ENCODE measurements at regions not wholly inside any gene's neighbourhood (a gene's known extent, or its start where the extent isn't known, plus 50 kb on each side); places are given as distances from the start of the nearest gene placed in this dataset.

DNA sequence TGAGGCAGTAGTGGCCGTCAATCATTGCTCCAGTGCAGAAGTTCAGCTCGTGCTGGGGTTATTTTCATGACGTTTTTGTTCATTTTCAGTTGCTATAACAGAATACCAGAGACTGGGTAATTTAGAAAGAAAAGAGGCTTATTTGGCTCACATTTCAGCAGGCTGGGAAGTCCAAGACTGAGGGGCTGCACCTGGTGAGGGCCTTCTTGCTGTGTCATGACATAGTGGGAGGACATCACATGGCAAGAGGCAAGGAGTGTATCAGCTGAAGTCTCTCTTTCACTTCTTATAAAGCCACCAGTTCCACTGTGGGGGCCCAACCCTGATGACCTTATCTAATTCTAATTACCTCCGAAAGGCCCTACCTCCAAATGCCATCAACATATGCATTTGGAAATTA lies 58.0 kb upstream of the DPP10 start:
- Histone ChIP-seq H3K4me1 (no peaks in the 10 kb centered on the region), H3K27me3 (no peaks in the 10 kb centered on the region), H3K9me3 (no peaks in the 10 kb centered on the region), H3K4me3 (no peak overlapping the region), H3K36me3 (no peaks in the 10 kb centered on the region), H3K9ac (ENCODE audit: low read depth in 2 of 2, low read length in 2 of 2) (no peak overlapping the region), H3K27ac (no peak overlapping the region)
- DNase-seq: no peak
- TF ChIP-seq CTCF (IDR thresholded peaks at IDR 0.05): no peak
- intact Hi-C loops (cut with DNase I): no loop called here

- Histone ChIP-seq H3K27ac (no peak overlapping the region), H3K9ac (ENCODE audit: low read depth in 2 of 2, low read length in 2 of 2) (no peak overlapping the region), H3K27me3 (no peaks in the 10 kb centered on the region), H3K4me1 (no peaks in the 10 kb centered on the region), H3K4me3 (no peak overlapping the region), H3K36me3 (no peaks in the 10 kb centered on the region), H3K9me3 (no peaks in the 10 kb centered on the region)
- no peak for TF ChIP-seq CTCF (IDR thresholded peaks at IDR 0.05)
- DNase-seq: no peak
- intact Hi-C loops (cut with DNase I): no loop called here
Observed at GRCh38 chr2:114389021-114389420, 53.4 kb upstream of the DPP10 start.

Measured in colonic mucosa (tissue), 4 donors.